B cell (primary cell): ENCODE measurements at regions not wholly inside any gene's neighbourhood (a gene's known extent, or its start where the extent isn't known, plus 50 kb on each side); places are given as distances from the start of the nearest gene placed in this dataset. TPM values are rescaled to one million over a fixed set of nuclear protein-coding genes. Genes with fewer than 3 reads are reported as not detected.

Experiments used
- ATAC-seq: fragments of 200-7000 bp; cut with Tn5 transposase; one replicate; pipeline ENCODE4 v1.10.0; 2021; ENCODE audit warnings: low read depth, mild to moderate bottlenecking, moderate number of reproducible peaks, moderate library complexity
- CTCF ChIA-PET: fragments of 350-600 bp; sonication (Branson Sonifier 250); formaldehyde crosslinking; loops from one replicate; lab custom pipeline; 2021; ENCODE audit warnings: antibody characterized with exemption, inconsistent platforms; lab: Charles Lee
- POLR2A ChIA-PET: fragments of 350-600 bp; sonication (Branson Sonifier 250); formaldehyde crosslinking; loops from one replicate; lab custom pipeline; 2021; ENCODE audit warnings: antibody characterized with exemption; lab: Charles Lee
- DNase-seq: peaks from one replicate; pipeline ENCODE4 v3.0.0; 2013
- H2AFZ ChIP-seq: 2 replicates; pipeline ENCODE4 v1.6.1; 2012; ENCODE audit warnings: mild to moderate bottlenecking, low read depth, low read length; ENCODE audit not compliant: insufficient read depth, poor library complexity, severe bottlenecking
- H3K27ac ChIP-seq, 2 donors: 1 replicate in 1 of 2; 2 replicates in 1 of 2; pipeline ENCODE4 v1.5.1; 2012 to 2013; ENCODE audit warnings: low read length in 2 of 2, mild to moderate bottlenecking in 2 of 2, moderate library complexity in 1 of 2
- H3K27me3 ChIP-seq, 4 experiments: fragments of 200-600 bp in 1 of 4; sonication (generic) in 1 of 4; replicated peaks in 1 of 4; 1 replicate in 2 of 4; 2 replicates in 2 of 4; pipeline versions ENCODE4 v1.6.1 to v1.7.0; 2013 to 2016; ENCODE audit warnings: low read length in 3 of 4, mild to moderate bottlenecking in 2 of 4, mixed read lengths in 1 of 4, moderate library complexity in 1 of 4; ENCODE audit not compliant: insufficient read depth in 4 of 4, control insufficient read depth in 3 of 4; ENCODE audit errors: control extremely low read depth in 1 of 4
- H3K36me3 ChIP-seq, 2 experiments: replicated peaks in 1 of 2; 1 replicate in 1 of 2; 2 replicates in 1 of 2; pipeline versions ENCODE4 v1.6.1 to v1.7.1; 2013; ENCODE audit warnings: low read length in 1 of 2; ENCODE audit not compliant: insufficient read depth in 2 of 2, control insufficient read depth in 1 of 2; ENCODE audit errors: control extremely low read depth in 1 of 2, extremely low read depth in 1 of 2
- H3K4me1 ChIP-seq, 2 donors: fragments of 200-600 bp in 1 of 2; sonication (generic) in 1 of 2; 1 replicate in 1 of 2; 2 replicates in 1 of 2; pipeline versions ENCODE4 v1.5.1 to v1.6.1; 2013 to 2017; ENCODE audit warnings: low read length in 2 of 2; ENCODE audit not compliant: control insufficient read depth in 2 of 2, insufficient read depth in 2 of 2
- H3K4me2 ChIP-seq: replicated peaks from 2 replicates; pipeline ENCODE3; 2012; ENCODE audit warnings: mild to moderate bottlenecking, low read depth, low read length; ENCODE audit not compliant: poor library complexity, severe bottlenecking
- H3K4me3 ChIP-seq, 5 experiments: fragments of 200-600 bp in 1 of 5; sonication (generic) in 1 of 5; 1 replicate in 3 of 5; 2 replicates in 2 of 5; pipeline versions ENCODE4 v1.5.1 to v1.7.0; 2011 to 2016; ENCODE audit warnings: low read length in 4 of 5, mild to moderate bottlenecking in 4 of 5, low read depth in 2 of 5, control low read depth in 1 of 5, moderate library complexity in 1 of 5; ENCODE audit not compliant: insufficient read depth in 1 of 5; ENCODE audit errors: control extremely low read depth in 1 of 5, extremely low read depth in 1 of 5
- H3K79me2 ChIP-seq: fragments of 200-600 bp; sonication (generic); one replicate; pipeline ENCODE4 v1.6.0; 2016; ENCODE audit warnings: low read length; ENCODE audit not compliant: control insufficient read depth, insufficient read depth
- H3K9ac ChIP-seq: fragments of 200-600 bp; sonication (generic); 2 replicates; pipeline ENCODE4 v1.6.1; 2017; ENCODE audit warnings: mild to moderate bottlenecking, low read length, moderate library complexity
- H3K9me3 ChIP-seq, 3 donors: one replicate each; pipeline versions ENCODE4 v1.6.1 to v1.7.1; 2013; ENCODE audit warnings: low read length in 2 of 3; ENCODE audit not compliant: control insufficient read depth in 2 of 3, insufficient read depth in 1 of 3; ENCODE audit errors: control extremely low read depth in 1 of 3
- H4K20me1 ChIP-seq: 2 replicates; pipeline ENCODE4 v1.6.0; 2012; ENCODE audit warnings: mild to moderate bottlenecking, low read length; ENCODE audit not compliant: insufficient read depth, control insufficient read depth, poor library complexity, severe bottlenecking
- H3K27ac Mint-ChIP-seq: one replicate; pipeline ENCODE4 v1.8.0; 2021; ENCODE audit warnings: mixed read lengths
- H3K27me3 Mint-ChIP-seq: one replicate; pipeline ENCODE4 v1.8.0; 2021; ENCODE audit warnings: mixed read lengths
- H3K4me1 Mint-ChIP-seq: one replicate; pipeline ENCODE4 v1.8.0; 2021; ENCODE audit warnings: mixed read lengths
- H3K4me3 Mint-ChIP-seq: one replicate; pipeline ENCODE4 v1.8.0; 2021; ENCODE audit warnings: mixed read lengths
- H3K9me3 Mint-ChIP-seq: one replicate; pipeline ENCODE4 v1.8.0; 2022; ENCODE audit warnings: mixed read lengths; ENCODE audit not compliant: insufficient read depth
- CTCF ChIP-seq: fragments of 200-600 bp; IDR thresholded peaks from one replicate; pipeline ENCODE4 v1.8.0; 2022; ENCODE audit warnings: antibody characterized with exemption, mild to moderate bottlenecking
- EZH2 ChIP-seq: IDR thresholded peaks from 2 replicates; pipeline ENCODE4 v1.6.1; 2012; ENCODE audit warnings: borderline replicate concordance, low read depth, mild to moderate bottlenecking, moderate library complexity, low read length; ENCODE audit not compliant: insufficient read depth, poor library complexity, severe bottlenecking
- WGBS: methylation state at CpG from one replicate; pipeline ENCODE4 v1.1.5; 2013; ENCODE audit warnings: missing lambda C conversion rate; ENCODE audit not compliant: insufficient coverage; 5-methylcytosine and 5-hydroxymethylcytosine counted together
- intact Hi-C: fragments of 100-400 bp; cut with micrococcal nuclease; formaldehyde crosslinking; loops from one replicate; pipeline ENCODE4 v1.10.0; 2022
- small RNA-seq: library from RNA; depleted of rRNA; stranded (forward); fragments of <200 nt; gene quantifications from one replicate; pipeline ENCODE3, GENCODE V24; 2012; ENCODE audit warnings: low replicate concordance, low read depth; ENCODE audit not compliant: insufficient read length

- ATAC-seq (no peak), DNase-seq (no peak)
- Histone ChIP-seq H2AFZ (no peak overlapping the region), H3K27me3 (peaks cover 0 to 2% (median 0%) of the 10 kb centered on the region in 4 experiments), H3K4me3 (no peak overlapping the region), H3K4me1 (no peaks in the 10 kb centered on the region), H3K4me2 (no peak overlapping the region), H3K9ac (no peak overlapping the region), H4K20me1 (no peaks in the 10 kb centered on the region), H3K79me2 (no peaks in the 10 kb centered on the region), H3K36me3 (no peaks in the 10 kb centered on the region), H3K9me3 (peaks cover 0 to 3% (median 0%) of the 10 kb centered on the region in 3 donors), H3K27ac (no peak overlapping the region)
- H3K27me3 Mint-ChIP-seq = no peaks in the 10 kb centered on the region
- H3K4me1 Mint-ChIP-seq = no peaks in the 10 kb centered on the region
- no peak for TF ChIP-seq EZH2
- no peak for TF ChIP-seq CTCF
- WGBS = 92% methylated on average over 15 of the region's 18 CpGs
- ChIA-PET CTCF (no interaction called here), POLR2A (no interaction called here)
- no peak overlapping the region for H3K4me3 Mint-ChIP-seq
- H3K27ac Mint-ChIP-seq = no peak overlapping the region
- intact Hi-C loops = no loop called here
- no peaks in the 10 kb centered on the region for H3K9me3 Mint-ChIP-seq
These were observed 50.1 kb upstream of the MYCN start for GRCh38 chr2:15890124-15890754.

Small RNA genes in the stretch of these regions (small RNA-seq; reads per million reads assigned to genes)
- gene RNU5E-7P = not detected
